ENCODE measurements at regions not wholly inside any gene's neighbourhood (a gene's known extent, or its start where the extent isn't known, plus 50 kb on each side); places are given as distances from the start of the nearest gene placed in this dataset.

- Histone ChIP-seq H3K27me3 (ENCODE audit: control insufficient read depth, insufficient read depth, low read length) (no peaks in the 10 kb centered on the region), H3K9ac (ENCODE audit: insufficient read depth, low read length) (no peak overlapping the region), H3K4me3 (replicated peaks in 1 of 4; ENCODE audit: control extremely low read depth in 1 of 4, insufficient read depth in 1 of 4, low read depth in 3 of 4, low read length in 4 of 4) (no peak overlapping the region), H3K4me2 (ENCODE audit: extremely low read depth, insufficient read depth, low read length) (no peak overlapping the region), H2AFZ (ENCODE audit: low read length) (no peak overlapping the region), H4K20me1 (ENCODE audit: control insufficient read depth, extremely low read depth, insufficient read depth, low read length) (no peaks in the 10 kb centered on the region), H3K9me3 (ENCODE audit: control insufficient read depth, insufficient read depth, low read depth, low read length) (no peaks in the 10 kb centered on the region), H3K4me1 (ENCODE audit: control insufficient read depth, extremely low read depth, insufficient read depth, low read length) (no peaks in the 10 kb centered on the region), H3K36me3 (ENCODE audit: control insufficient read depth, insufficient read depth, low read length) (no peaks in the 10 kb centered on the region), H3K79me2 (ENCODE audit: control insufficient read depth, insufficient read depth, low read length) (no peaks in the 10 kb centered on the region), H3K27ac (ENCODE audit: insufficient read depth, low read length) (no peak overlapping the region)
- no peak for DNase-seq (ENCODE audit: low read depth in 2 of 2)
- no peak for TF ChIP-seq CTCF (conservative IDR thresholded peaks at IDR 0.05 in 1 of 2, IDR thresholded peaks at IDR 0.05 in 1 of 2; ENCODE audit: low read depth in 1 of 2, low read length in 2 of 2)
- TF ChIP-seq EZH2 (IDR thresholded peaks at IDR 0.05; ENCODE audit: low read length, missing control alignments), result no peak
Measured at GRCh38 chr7:126236261-126236660, 1016.5 kb downstream of the GRM8 start.

GRCh38 chr7:126228356-126229061 is 1024.2 kb downstream of the GRM8 start:
- Histone ChIP-seq H3K27ac (ENCODE audit: insufficient read depth, low read length) (no peak overlapping the region), H3K4me2 (ENCODE audit: extremely low read depth, insufficient read depth, low read length) (no peak overlapping the region), H3K79me2 (ENCODE audit: control insufficient read depth, insufficient read depth, low read length) (no peaks in the 10 kb centered on the region), H3K4me1 (ENCODE audit: control insufficient read depth, extremely low read depth, insufficient read depth, low read length) (no peaks in the 10 kb centered on the region), H3K9ac (ENCODE audit: insufficient read depth, low read length) (no peak overlapping the region), H2AFZ (ENCODE audit: low read length) (no peak overlapping the region), H4K20me1 (ENCODE audit: control insufficient read depth, extremely low read depth, insufficient read depth, low read length) (no peaks in the 10 kb centered on the region), H3K27me3 (ENCODE audit: control insufficient read depth, insufficient read depth, low read length) (no peaks in the 10 kb centered on the region), H3K4me3 (replicated peaks in 1 of 4; ENCODE audit: control extremely low read depth in 1 of 4, insufficient read depth in 1 of 4, low read depth in 3 of 4, low read length in 4 of 4) (no peak overlapping the region), H3K36me3 (ENCODE audit: control insufficient read depth, insufficient read depth, low read length) (no peaks in the 10 kb centered on the region), H3K9me3 (ENCODE audit: control insufficient read depth, insufficient read depth, low read depth, low read length) (no peaks in the 10 kb centered on the region)
- no peak for TF ChIP-seq CTCF (conservative IDR thresholded peaks at IDR 0.05 in 1 of 2, IDR thresholded peaks at IDR 0.05 in 1 of 2; ENCODE audit: low read depth in 1 of 2, low read length in 2 of 2)
- no peak for TF ChIP-seq EZH2 (IDR thresholded peaks at IDR 0.05; ENCODE audit: low read length, missing control alignments)
- DNase-seq (ENCODE audit: low read depth in 2 of 2), result no peak

- Histone ChIP-seq H3K9ac (ENCODE audit: insufficient read depth, low read length) (no peak overlapping the region), H3K4me2 (ENCODE audit: extremely low read depth, insufficient read depth, low read length) (no peak overlapping the region), H3K9me3 (ENCODE audit: control insufficient read depth, insufficient read depth, low read depth, low read length) (no peaks in the 10 kb centered on the region), H3K4me3 (replicated peaks in 1 of 4; ENCODE audit: control extremely low read depth in 1 of 4, insufficient read depth in 1 of 4, low read depth in 3 of 4, low read length in 4 of 4) (no peak overlapping the region), H3K79me2 (ENCODE audit: control insufficient read depth, insufficient read depth, low read length) (no peaks in the 10 kb centered on the region), H3K27me3 (ENCODE audit: control insufficient read depth, insufficient read depth, low read length) (no peaks in the 10 kb centered on the region), H2AFZ (ENCODE audit: low read length) (no peak overlapping the region), H3K27ac (ENCODE audit: insufficient read depth, low read length) (no peak overlapping the region), H4K20me1 (ENCODE audit: control insufficient read depth, extremely low read depth, insufficient read depth, low read length) (no peaks in the 10 kb centered on the region), H3K4me1 (ENCODE audit: control insufficient read depth, extremely low read depth, insufficient read depth, low read length) (no peaks in the 10 kb centered on the region), H3K36me3 (ENCODE audit: control insufficient read depth, insufficient read depth, low read length) (no peaks in the 10 kb centered on the region)
- no peak for TF ChIP-seq EZH2 (IDR thresholded peaks at IDR 0.05; ENCODE audit: low read length, missing control alignments)
- no peak for TF ChIP-seq CTCF (conservative IDR thresholded peaks at IDR 0.05 in 1 of 2, IDR thresholded peaks at IDR 0.05 in 1 of 2; ENCODE audit: low read depth in 1 of 2, low read length in 2 of 2)
- DNase-seq (ENCODE audit: low read depth in 2 of 2), result no peak
Measured at GRCh38 chr7:126227643-126228042, 1025.1 kb downstream of the GRM8 start.

Measured in fibroblast of lung (primary cell).